ENCODE measurements at regions not wholly inside any gene's neighbourhood (a gene's known extent, or its start where the extent isn't known, plus 50 kb on each side); places are given as distances from the start of the nearest gene placed in this dataset.

GRCh38 chr5:93342563-93343061, 238.4 kb downstream of the NR2F1-AS1 start:
- TF ChIP-seq, protein P1, sequence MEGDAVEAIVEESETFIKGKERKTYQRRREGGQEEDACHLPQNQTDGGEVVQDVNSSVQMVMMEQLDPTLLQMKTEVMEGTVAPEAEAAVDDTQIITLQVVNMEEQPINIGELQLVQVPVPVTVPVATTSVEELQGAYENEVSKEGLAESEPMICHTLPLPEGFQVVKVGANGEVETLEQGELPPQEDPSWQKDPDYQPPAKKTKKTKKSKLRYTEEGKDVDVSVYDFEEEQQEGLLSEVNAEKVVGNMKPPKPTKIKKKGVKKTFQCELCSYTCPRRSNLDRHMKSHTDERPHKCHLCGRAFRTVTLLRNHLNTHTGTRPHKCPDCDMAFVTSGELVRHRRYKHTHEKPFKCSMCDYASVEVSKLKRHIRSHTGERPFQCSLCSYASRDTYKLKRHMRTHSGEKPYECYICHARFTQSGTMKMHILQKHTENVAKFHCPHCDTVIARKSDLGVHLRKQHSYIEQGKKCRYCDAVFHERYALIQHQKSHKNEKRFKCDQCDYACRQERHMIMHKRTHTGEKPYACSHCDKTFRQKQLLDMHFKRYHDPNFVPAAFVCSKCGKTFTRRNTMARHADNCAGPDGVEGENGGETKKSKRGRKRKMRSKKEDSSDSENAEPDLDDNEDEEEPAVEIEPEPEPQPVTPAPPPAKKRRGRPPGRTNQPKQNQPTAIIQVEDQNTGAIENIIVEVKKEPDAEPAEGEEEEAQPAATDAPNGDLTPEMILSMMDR (conservative IDR thresholded peaks at IDR 0.05) = no peak
- TF ChIP-seq ZFX (IDR thresholded peaks at IDR 0.05) = no peak
